Stimulated activated CD4-positive, alpha-beta T cell treated with anti-CD3 and anti-CD28 coated beads, TNF-alpha, amount 100 ng/mL, for 24 hours (primary cell): ENCODE measurements at regions not wholly inside any gene's neighbourhood (a gene's known extent, or its start where the extent isn't known, plus 50 kb on each side); places are given as distances from the start of the nearest gene placed in this dataset.
"Not testable (repeated sequence)": the region's sequence is repeated elsewhere in the genome, so short reads cannot be mapped to it uniquely, and the experiment has no call there.

Experiments
- DNase-seq, 3 experiments: peaks; one replicate each; pipeline ENCODE4 v3.0.0-alpha.2; 2020; ENCODE audit warnings: low read depth in 3 of 3

- no peak for DNase-seq
Measured at GRCh38 chr18:71105078-71105819, 816.4 kb downstream of the SOCS6 start.

GRCh38 chr18:71079606-71080005, 790.8 kb downstream of the SOCS6 start:
- DNase-seq: no peak

- no peak for DNase-seq
Measured at GRCh38 chr18:71077451-71077850, 788.6 kb downstream of the SOCS6 start.

- no peak for DNase-seq
Measured at GRCh38 chr18:71075147-71075546, 786.3 kb downstream of the SOCS6 start.

- no peak for DNase-seq
Measured at GRCh38 chr18:71068338-71068737, 779.5 kb downstream of the SOCS6 start.

GRCh38 chr18:71049893-71050292, 761.0 kb downstream of the SOCS6 start:
- DNase-seq: no peak

GRCh38 chr18:71047882-71048281, 759.0 kb downstream of the SOCS6 start:
- no peak for DNase-seq

GRCh38 chr18:71045331-71046065, 756.7 kb downstream of the SOCS6 start:
- DNase-seq: no peak

GRCh38 chr18:71040161-71040560, 751.3 kb downstream of the SOCS6 start:
- no peak for DNase-seq

GRCh38 chr18:71038196-71038595, 749.4 kb downstream of the SOCS6 start:
- DNase-seq: no peak

- DNase-seq: no peak
Measured at GRCh38 chr18:71036783-71037182, 747.9 kb downstream of the SOCS6 start.

- not testable (repeated sequence) for DNase-seq
Measured at GRCh38 chr18:71031296-71032191, 742.7 kb downstream of the SOCS6 start.

- DNase-seq: not testable (repeated sequence)
Measured at GRCh38 chr18:71030085-71030484, 741.2 kb downstream of the SOCS6 start.

GRCh38 chr18:71028285-71028762, 739.5 kb downstream of the SOCS6 start:
- DNase-seq: no peak

- DNase-seq: no peak
Measured at GRCh38 chr18:71027531-71027930, 738.7 kb downstream of the SOCS6 start.

GRCh38 chr18:71025505-71026225, 736.8 kb downstream of the SOCS6 start:
- DNase-seq: no peak

GRCh38 chr18:71022389-71022788, 733.5 kb downstream of the SOCS6 start:
- no peak for DNase-seq

- no peak for DNase-seq
Measured at GRCh38 chr18:71021030-71021362, 732.2 kb downstream of the SOCS6 start.

- no peak for DNase-seq
Measured at GRCh38 chr18:71020342-71021029, 731.6 kb downstream of the SOCS6 start.

GRCh38 chr18:71018816-71019215, 730.0 kb downstream of the SOCS6 start:
- no peak for DNase-seq

- DNase-seq: no peak
Measured at GRCh38 chr18:71012789-71013188, 723.9 kb downstream of the SOCS6 start.
